H9 (cell line): ENCODE measurements at regions not wholly inside any gene's neighbourhood (a gene's known extent, or its start where the extent isn't known, plus 50 kb on each side); places are given as distances from the start of the nearest gene placed in this dataset.

Experiments used
- DNase-seq: peaks from one replicate; pipeline ENCODE4 v3.0.0-alpha.2; 2017
- H2AFZ ChIP-seq: one replicate; pipeline ENCODE4 v1.6.1; 2013; ENCODE audit warnings: mild to moderate bottlenecking, low read length, control low read depth, moderate library complexity
- H2AK5ac ChIP-seq: 2 replicates; pipeline ENCODE4 v1.6.1; 2013; ENCODE audit warnings: low read length, control low read depth, mixed read lengths; ENCODE audit not compliant: insufficient read length
- H2BK120ac ChIP-seq: one replicate; pipeline ENCODE4 v1.6.1; 2013; ENCODE audit warnings: low read depth, mild to moderate bottlenecking, low read length, control low read depth, inconsistent platforms; ENCODE audit not compliant: poor library complexity, severe bottlenecking
- H2BK12ac ChIP-seq: 2 replicates; pipeline ENCODE4 v1.6.1; 2013; ENCODE audit warnings: low read length, control low read depth, mixed read lengths, low read depth; ENCODE audit not compliant: insufficient read length
- H2BK15ac ChIP-seq: 2 replicates; pipeline ENCODE4 v1.6.1; 2013; ENCODE audit warnings: low read depth, low read length, control low read depth
- H2BK20ac ChIP-seq: one replicate; pipeline ENCODE4 v1.6.1; 2013; ENCODE audit warnings: low read depth, mild to moderate bottlenecking, low read length, control low read depth, inconsistent platforms; ENCODE audit not compliant: poor library complexity, severe bottlenecking
- H2BK5ac ChIP-seq: 2 replicates; pipeline ENCODE4 v1.6.1; 2013; ENCODE audit warnings: low read length, control low read depth, mixed read lengths; ENCODE audit not compliant: insufficient read length
- H3K14ac ChIP-seq: 2 replicates; pipeline ENCODE4 v1.6.1; 2013; ENCODE audit warnings: low read length, control low read depth; ENCODE audit not compliant: insufficient read depth
- H3K18ac ChIP-seq: 2 replicates; pipeline ENCODE4 v1.6.1; 2013; ENCODE audit warnings: low read depth, mild to moderate bottlenecking, mixed read lengths, low read length, control low read depth; ENCODE audit not compliant: insufficient read length
- H3K23ac ChIP-seq: 2 replicates; pipeline ENCODE4 v1.6.1; 2013; ENCODE audit warnings: low read length, control low read depth, mixed read lengths, low read depth; ENCODE audit not compliant: insufficient read length
- H3K23me2 ChIP-seq: 2 replicates; pipeline ENCODE4 v1.6.1; 2013; ENCODE audit warnings: low read depth, mild to moderate bottlenecking, mixed read lengths, low read length, control low read depth; ENCODE audit not compliant: insufficient read length, poor library complexity, severe bottlenecking
- H3K27ac ChIP-seq: 2 replicates; pipeline ENCODE4 v1.5.1; 2013; ENCODE audit warnings: low read length, control low read depth, mixed read lengths, low read depth; ENCODE audit not compliant: insufficient read length
- H3K27me3 ChIP-seq: 2 replicates; pipeline ENCODE4 v1.6.1; 2013; ENCODE audit warnings: low read length, control low read depth, inconsistent platforms; ENCODE audit not compliant: insufficient read depth
- H3K4ac ChIP-seq: 2 replicates; pipeline ENCODE4 v1.6.1; 2013; ENCODE audit warnings: low read depth, mild to moderate bottlenecking, control low read depth, inconsistent platforms, low read length, moderate library complexity
- H3K4me1 ChIP-seq: 2 replicates; pipeline ENCODE4 v1.6.1; 2013; ENCODE audit warnings: low read length, control low read depth, inconsistent platforms; ENCODE audit not compliant: insufficient read depth
- H3K4me2 ChIP-seq: 2 replicates; pipeline ENCODE4 v1.6.1; 2013; ENCODE audit warnings: low read length, control low read depth, mixed read lengths; ENCODE audit not compliant: insufficient read length, insufficient read depth
- H3K56ac ChIP-seq: 2 replicates; pipeline ENCODE4 v1.6.1; 2013; ENCODE audit warnings: low read depth, mild to moderate bottlenecking, mixed read lengths, low read length, control low read depth; ENCODE audit not compliant: insufficient read length
- H3K79me1 ChIP-seq: 2 replicates; pipeline ENCODE4 v1.6.1; 2013; ENCODE audit warnings: low read depth, mild to moderate bottlenecking, moderate library complexity, low read length, control low read depth, inconsistent platforms; ENCODE audit not compliant: insufficient read depth, poor library complexity, severe bottlenecking
- H3K79me2 ChIP-seq: 2 replicates; pipeline ENCODE4 v1.6.1; 2013; ENCODE audit warnings: low read length, control low read depth, inconsistent platforms; ENCODE audit not compliant: insufficient read depth
- H3K9ac ChIP-seq: 2 replicates; pipeline ENCODE4 v1.6.1; 2013; ENCODE audit warnings: low read length, control low read depth, mixed read lengths; ENCODE audit not compliant: insufficient read length; ENCODE audit errors: extremely low read depth
- H3K9me3 ChIP-seq: one replicate; pipeline ENCODE4 v1.6.1; 2013; ENCODE audit warnings: low read depth, low read length, inconsistent platforms; ENCODE audit not compliant: control insufficient read depth
- H3T11ph ChIP-seq: one replicate; pipeline ENCODE4 v1.6.1; 2013; ENCODE audit warnings: mild to moderate bottlenecking, low read length, control low read depth, inconsistent platforms
- H4K20me1 ChIP-seq: one replicate; pipeline ENCODE4 v1.6.1; 2013; ENCODE audit not compliant: control insufficient read depth, insufficient read length, insufficient read depth
- H4K5ac ChIP-seq: 2 replicates; pipeline ENCODE4 v1.6.1; 2013; ENCODE audit warnings: low read depth, mild to moderate bottlenecking, mixed read lengths, low read length, control low read depth; ENCODE audit not compliant: insufficient read length
- H4K8ac ChIP-seq: replicated peaks from 2 replicates; pipeline ENCODE4 v1.6.1; 2013; ENCODE audit warnings: low read length, control low read depth, mixed read lengths, low read depth; ENCODE audit not compliant: insufficient read length
- H4K91ac ChIP-seq: 2 replicates; pipeline ENCODE4 v1.6.1; 2013; ENCODE audit warnings: low read depth, mild to moderate bottlenecking, moderate library complexity, mixed read lengths, low read length, control low read depth; ENCODE audit not compliant: insufficient read length
- H3K27ac Mint-ChIP-seq, 3 experiments: 2 replicates in 2 of 3; 3 replicates in 1 of 3; pipeline ENCODE4 v1.8.0; 2020 to 2021; ENCODE audit warnings: mixed read lengths in 3 of 3, mild to moderate bottlenecking in 1 of 3, moderate library complexity in 1 of 3
- H3K27me3 Mint-ChIP-seq: 2 replicates; pipeline ENCODE4 v1.8.0; 2021; ENCODE audit warnings: low read depth, mild to moderate bottlenecking, moderate library complexity, mixed read lengths
- H3K36me3 Mint-ChIP-seq, 3 experiments: 2 replicates in 2 of 3; 3 replicates in 1 of 3; pipeline ENCODE4 v1.8.0; 2020 to 2021; ENCODE audit warnings: low read depth in 3 of 3, mixed read lengths in 3 of 3; ENCODE audit not compliant: insufficient read depth in 1 of 3
- H3K4me1 Mint-ChIP-seq, 2 experiments: 2 replicates each; pipeline ENCODE4 v1.8.0; 2020; ENCODE audit warnings: mixed read lengths in 2 of 2
- H3K4me3 Mint-ChIP-seq, 2 experiments: 2 replicates in 1 of 2; 3 replicates in 1 of 2; pipeline ENCODE4 v1.8.0; 2020 to 2021; ENCODE audit warnings: mild to moderate bottlenecking in 2 of 2, mixed read lengths in 2 of 2, moderate library complexity in 1 of 2
- H3K9me3 Mint-ChIP-seq, 2 experiments: 2 replicates in 1 of 2; 3 replicates in 1 of 2; pipeline ENCODE4 v1.8.0; 2020; ENCODE audit warnings: mild to moderate bottlenecking in 2 of 2, mixed read lengths in 2 of 2, moderate library complexity in 1 of 2
- WGBS: extraction: QIAGEN DNeasy Blood & Tissue Kit; methylation state at CpG from one replicate; pipeline ENCODE4 v1.1.7; 2013; ENCODE audit warnings: missing lambda C conversion rate, low lambda C conversion rate, mixed read lengths; ENCODE audit not compliant: insufficient read length; ENCODE audit errors: extremely low coverage; 5-methylcytosine and 5-hydroxymethylcytosine counted together
- TF ChIP-seq, protein P1 (sequence below): fragments of 200-600 bp; sonication (generic); conservative IDR thresholded peaks from 3 replicates; pipeline ENCODE4 v1.8.0; 2021; ENCODE audit warnings: antibody characterized with exemption, mild to moderate bottlenecking

DNA sequence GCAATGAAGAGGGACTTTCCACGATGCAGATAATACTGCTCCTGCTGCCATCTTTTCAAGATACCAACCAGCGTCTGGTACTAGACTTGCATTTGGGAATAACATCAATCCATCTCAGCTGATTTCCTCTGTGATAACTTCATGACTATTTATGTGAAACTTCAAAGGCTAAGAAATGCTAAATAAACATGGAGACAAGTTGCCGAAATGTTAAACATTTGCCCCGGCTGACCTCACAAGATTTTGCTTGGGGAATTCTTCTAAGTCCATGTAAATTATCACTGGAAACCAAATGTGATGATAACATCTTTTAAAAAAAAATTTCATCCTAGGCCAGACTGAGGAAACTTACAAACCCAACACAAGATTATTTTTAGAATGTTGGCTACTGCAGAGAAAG is 185.8 kb upstream of the PRICKLE2 start:
- Histone ChIP-seq H2BK20ac (no peak overlapping the region), H2BK12ac (no peak overlapping the region), H4K91ac (no peak overlapping the region), H3K18ac (no peak overlapping the region), H3K79me2 (no peaks in the 10 kb centered on the region), H3K56ac (no peak overlapping the region), H3K27me3 (no peaks in the 10 kb centered on the region), H3K4ac (no peak overlapping the region), H3K4me1 (no peaks in the 10 kb centered on the region), H2BK120ac (no peak overlapping the region), H2BK5ac (no peak overlapping the region), H3K9ac (no peak overlapping the region), H3K14ac (no peak overlapping the region), H3K27ac (no peak overlapping the region), H4K20me1 (no peaks in the 10 kb centered on the region), H3K79me1 (no peaks in the 10 kb centered on the region), H3K23ac (no peak overlapping the region), H2AK5ac (no peak overlapping the region), H3K4me2 (no peak overlapping the region), H3T11ph (no peak overlapping the region), H4K8ac (no peak overlapping the region), H3K9me3 (no peaks in the 10 kb centered on the region), H3K23me2 (no peaks in the 10 kb centered on the region), H2BK15ac (no peak overlapping the region), H4K5ac (no peak overlapping the region), H2AFZ (no peak overlapping the region)
- peaks cover 4 to 9% of the 10 kb centered on the region in 2 experiments for H3K4me1 Mint-ChIP-seq
- no peaks in the 10 kb centered on the region; the same call in 1 of the 2 replicates for H3K27me3 Mint-ChIP-seq
- no peak overlapping the region for H3K4me3 Mint-ChIP-seq
- no peak overlapping the region for H3K27ac Mint-ChIP-seq
- H3K9me3 Mint-ChIP-seq, result no peaks in the 10 kb centered on the region
- no peak for DNase-seq
- no peaks in the 10 kb centered on the region for H3K36me3 Mint-ChIP-seq
- TF ChIP-seq, protein P1, sequence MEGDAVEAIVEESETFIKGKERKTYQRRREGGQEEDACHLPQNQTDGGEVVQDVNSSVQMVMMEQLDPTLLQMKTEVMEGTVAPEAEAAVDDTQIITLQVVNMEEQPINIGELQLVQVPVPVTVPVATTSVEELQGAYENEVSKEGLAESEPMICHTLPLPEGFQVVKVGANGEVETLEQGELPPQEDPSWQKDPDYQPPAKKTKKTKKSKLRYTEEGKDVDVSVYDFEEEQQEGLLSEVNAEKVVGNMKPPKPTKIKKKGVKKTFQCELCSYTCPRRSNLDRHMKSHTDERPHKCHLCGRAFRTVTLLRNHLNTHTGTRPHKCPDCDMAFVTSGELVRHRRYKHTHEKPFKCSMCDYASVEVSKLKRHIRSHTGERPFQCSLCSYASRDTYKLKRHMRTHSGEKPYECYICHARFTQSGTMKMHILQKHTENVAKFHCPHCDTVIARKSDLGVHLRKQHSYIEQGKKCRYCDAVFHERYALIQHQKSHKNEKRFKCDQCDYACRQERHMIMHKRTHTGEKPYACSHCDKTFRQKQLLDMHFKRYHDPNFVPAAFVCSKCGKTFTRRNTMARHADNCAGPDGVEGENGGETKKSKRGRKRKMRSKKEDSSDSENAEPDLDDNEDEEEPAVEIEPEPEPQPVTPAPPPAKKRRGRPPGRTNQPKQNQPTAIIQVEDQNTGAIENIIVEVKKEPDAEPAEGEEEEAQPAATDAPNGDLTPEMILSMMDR, result no peak
- WGBS, result no CpG with 5 or more reads among the region's 4 CpGs
